ENCODE measurements at regions not wholly inside any gene's neighbourhood (a gene's known extent, or its start where the extent isn't known, plus 50 kb on each side); places are given as distances from the start of the nearest gene placed in this dataset.

DNA sequence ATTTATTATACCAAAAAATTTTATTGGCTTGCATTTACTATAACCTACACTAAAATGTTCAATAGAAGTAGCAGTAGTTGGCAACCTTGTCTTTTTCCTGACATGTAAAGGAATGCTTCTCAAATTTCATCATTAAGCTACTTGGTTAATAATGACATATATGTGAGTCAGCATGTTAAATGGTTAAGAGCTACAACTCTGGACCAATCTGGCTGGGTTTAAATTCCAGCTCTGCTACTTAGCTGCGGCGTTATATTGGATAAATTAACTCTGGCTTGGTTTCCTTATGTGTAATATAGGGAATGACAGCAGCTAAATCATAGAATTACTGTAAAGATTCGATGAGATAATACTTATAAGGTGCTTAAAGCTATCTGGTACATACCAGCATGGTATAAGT, 53.7 kb upstream of the OTOGL start:
- Mint-ChIP-seq H3K36me3 (ENCODE audit: low read depth) (no peaks in the 10 kb centered on the region), H3K4me1 (no peaks in the 10 kb centered on the region), H3K9me3 (no peaks in the 10 kb centered on the region), H3K27ac (no peak overlapping the region), H3K4me3 (no peak overlapping the region), H3K27me3 (peaks cover 3% of the 10 kb centered on the region)
- ChIA-PET CTCF (no interaction called here), POLR2A (no interaction called here)
- TF ChIP-seq, protein P1, sequence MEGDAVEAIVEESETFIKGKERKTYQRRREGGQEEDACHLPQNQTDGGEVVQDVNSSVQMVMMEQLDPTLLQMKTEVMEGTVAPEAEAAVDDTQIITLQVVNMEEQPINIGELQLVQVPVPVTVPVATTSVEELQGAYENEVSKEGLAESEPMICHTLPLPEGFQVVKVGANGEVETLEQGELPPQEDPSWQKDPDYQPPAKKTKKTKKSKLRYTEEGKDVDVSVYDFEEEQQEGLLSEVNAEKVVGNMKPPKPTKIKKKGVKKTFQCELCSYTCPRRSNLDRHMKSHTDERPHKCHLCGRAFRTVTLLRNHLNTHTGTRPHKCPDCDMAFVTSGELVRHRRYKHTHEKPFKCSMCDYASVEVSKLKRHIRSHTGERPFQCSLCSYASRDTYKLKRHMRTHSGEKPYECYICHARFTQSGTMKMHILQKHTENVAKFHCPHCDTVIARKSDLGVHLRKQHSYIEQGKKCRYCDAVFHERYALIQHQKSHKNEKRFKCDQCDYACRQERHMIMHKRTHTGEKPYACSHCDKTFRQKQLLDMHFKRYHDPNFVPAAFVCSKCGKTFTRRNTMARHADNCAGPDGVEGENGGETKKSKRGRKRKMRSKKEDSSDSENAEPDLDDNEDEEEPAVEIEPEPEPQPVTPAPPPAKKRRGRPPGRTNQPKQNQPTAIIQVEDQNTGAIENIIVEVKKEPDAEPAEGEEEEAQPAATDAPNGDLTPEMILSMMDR (IDR thresholded peaks at IDR 0.05) = no peak
- no peak for ATAC-seq (ENCODE audit: low read depth)
- DNase-seq = no peak
- intact Hi-C loops (cut with micrococcal nuclease) = no loop called here

DNA sequence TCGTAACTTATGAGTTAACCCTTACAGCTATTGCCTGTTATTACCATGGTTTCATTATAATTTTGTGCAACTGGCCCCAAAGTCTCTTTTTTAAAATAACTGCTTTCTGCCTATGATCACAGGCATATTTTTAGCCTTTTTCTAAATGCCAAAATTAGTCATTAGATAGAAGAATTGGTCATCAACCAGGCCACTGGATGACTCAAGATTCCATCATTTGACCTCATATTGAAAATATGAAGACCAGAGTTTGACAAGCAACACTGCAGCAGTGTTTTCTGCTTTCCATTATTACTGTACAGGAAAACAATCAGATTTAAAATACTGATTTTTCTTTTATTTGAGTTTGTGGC, 54.7 kb upstream of the OTOGL start:
- TF ChIP-seq, protein P1 (IDR thresholded peaks at IDR 0.05) = no peak
- Mint-ChIP-seq H3K27me3 (peaks cover 3% of the 10 kb centered on the region), H3K9me3 (no peaks in the 10 kb centered on the region), H3K36me3 (ENCODE audit: low read depth) (no peaks in the 10 kb centered on the region), H3K4me3 (no peak overlapping the region), H3K27ac (no peak overlapping the region), H3K4me1 (no peaks in the 10 kb centered on the region)
- ChIA-PET CTCF (no interaction called here), POLR2A (no interaction called here)
- no peak for DNase-seq
- intact Hi-C loops (cut with micrococcal nuclease) = no loop called here
- no peak for ATAC-seq (ENCODE audit: low read depth)

DNA sequence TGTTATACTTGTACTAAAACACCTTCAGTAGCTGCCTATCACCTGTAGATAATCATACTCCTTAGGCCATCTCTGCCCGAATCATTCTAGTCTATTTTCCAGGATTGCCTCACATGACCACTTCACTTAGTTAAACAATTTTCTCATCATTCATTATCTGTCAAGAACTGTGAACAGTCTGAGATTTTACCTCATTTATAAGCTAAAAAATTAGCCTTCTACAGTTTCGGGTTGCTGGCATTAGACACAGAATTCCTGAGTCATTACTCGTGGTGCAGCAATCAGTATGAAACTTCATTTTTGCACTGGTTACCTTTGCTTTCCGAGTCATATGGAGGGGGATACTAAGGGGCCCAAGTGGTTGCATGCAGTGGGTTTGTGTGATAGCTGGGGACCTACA, 57.6 kb upstream of the OTOGL start:
- POLR2A ChIA-PET = no interaction called here
- ATAC-seq (ENCODE audit: low read depth) (no peak), DNase-seq (no peak)
- Mint-ChIP-seq H3K4me3 (no peak overlapping the region), H3K4me1 (no peaks in the 10 kb centered on the region), H3K27me3 (peaks cover 7% of the 10 kb centered on the region), H3K27ac (no peak overlapping the region), H3K9me3 (no peaks in the 10 kb centered on the region), H3K36me3 (ENCODE audit: low read depth) (no peaks in the 10 kb centered on the region)
- TF ChIP-seq, protein P1 (IDR thresholded peaks at IDR 0.05) = no peak
- CTCF ChIA-PET = no interaction called here
- intact Hi-C loops (cut with micrococcal nuclease) = no loop called here

DNA sequence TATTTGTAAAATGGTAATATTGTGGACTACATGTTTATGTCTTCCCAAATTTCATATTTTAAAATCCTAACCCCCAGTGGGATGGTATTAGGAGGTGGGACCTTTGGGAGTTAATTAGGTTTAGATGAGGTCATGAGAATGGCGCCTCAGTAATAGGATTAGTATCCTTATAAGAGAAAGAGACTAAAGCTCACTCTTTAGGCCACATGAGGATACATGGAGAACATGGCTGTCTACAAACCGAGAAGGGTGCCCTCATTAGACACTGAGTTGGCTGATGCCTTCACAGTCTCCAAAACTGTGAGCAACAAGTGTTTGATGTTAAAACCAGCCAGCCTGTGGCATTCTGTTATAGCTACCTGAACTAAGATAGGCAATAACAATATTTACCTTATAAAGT, 58.3 kb upstream of the OTOGL start:
- TF ChIP-seq, protein P1 (IDR thresholded peaks at IDR 0.05) = no peak
- no peak overlapping the region for H3K27ac Mint-ChIP-seq
- ChIA-PET POLR2A (no interaction called here), CTCF (no interaction called here)
- ATAC-seq (ENCODE audit: low read depth) (no peak), DNase-seq (no peak)
- H3K36me3 Mint-ChIP-seq (ENCODE audit: low read depth) = no peaks in the 10 kb centered on the region
- peaks cover 7% of the 10 kb centered on the region for H3K27me3 Mint-ChIP-seq
- intact Hi-C loops (cut with micrococcal nuclease) = no loop called here
- H3K4me3 Mint-ChIP-seq = no peak overlapping the region
- no peaks in the 10 kb centered on the region for H3K4me1 Mint-ChIP-seq
- no peaks in the 10 kb centered on the region for H3K9me3 Mint-ChIP-seq

DNA sequence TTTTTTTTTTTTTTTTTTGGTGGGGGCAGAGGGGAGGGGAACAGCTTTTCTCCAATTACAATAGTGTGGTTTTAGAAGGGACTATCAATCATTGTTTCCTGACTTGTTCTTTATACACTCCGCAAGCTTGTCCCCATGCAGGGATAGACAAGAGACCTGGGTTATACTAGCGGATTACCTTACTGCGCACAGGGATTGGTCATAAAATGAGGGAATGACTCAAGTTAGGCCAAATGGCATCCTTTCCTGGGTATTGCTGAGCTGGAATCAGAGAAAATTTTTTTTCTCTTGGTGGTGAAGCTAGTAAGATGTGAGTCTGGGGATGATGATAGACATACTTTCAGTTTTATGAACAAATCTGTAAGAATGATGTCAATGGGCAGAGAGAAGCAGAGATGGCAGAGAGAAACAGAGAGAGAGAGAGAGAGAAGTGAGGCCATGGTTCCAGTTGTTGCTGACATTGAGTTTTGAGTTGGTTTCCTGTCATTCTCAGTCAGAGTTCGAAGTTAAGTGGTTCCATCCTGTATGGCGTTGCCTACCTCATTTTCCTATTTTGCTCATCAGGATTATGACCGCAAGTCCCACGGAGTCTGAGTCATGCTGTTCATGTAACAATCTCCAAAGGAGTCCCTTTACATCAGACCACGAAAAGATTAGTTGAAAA, 59.1 kb upstream of the OTOGL start:
- H3K4me1 Mint-ChIP-seq = no peaks in the 10 kb centered on the region

More for the DNA sequence above, 59.1 kb upstream of the OTOGL start:
- intact Hi-C loops (cut with micrococcal nuclease) = no loop called here
- Mint-ChIP-seq H3K36me3 (ENCODE audit: low read depth) (no peaks in the 10 kb centered on the region), H3K9me3 (no peaks in the 10 kb centered on the region), H3K27ac (no peak overlapping the region), H3K27me3 (peaks cover 7% of the 10 kb centered on the region), H3K4me3 (no peak overlapping the region)
- ATAC-seq (ENCODE audit: low read depth) (no peak), DNase-seq (no peak)
- CTCF ChIA-PET = no interaction called here
- TF ChIP-seq, protein P1 (IDR thresholded peaks at IDR 0.05) = no peak
- POLR2A ChIA-PET = no interaction called here

Data from activated B cell treated with CpG ODN at 0.5 μM for 24 hours (primary cell).